GM21825 (cell line): ENCODE measurements at regions not wholly inside any gene's neighbourhood (a gene's known extent, or its start where the extent isn't known, plus 50 kb on each side); places are given as distances from the start of the nearest gene placed in this dataset.

ENCODE experiments used
- ATAC-seq: cut with Tn5 transposase; IDR thresholded peaks from one replicate; pipeline ENCODE4 v1.9.1; 2021; ENCODE audit warnings: mild to moderate bottlenecking, moderate library complexity; ENCODE audit not compliant: unreplicated experiment

GRCh38 chr15:95826412-95827195 is 503.9 kb upstream of the NR2F2 start:
- ATAC-seq, result no peak

- ATAC-seq, result no peak
These were observed 501.4 kb upstream of the NR2F2 start for GRCh38 chr15:95829062-95829461.

GRCh38 chr15:95830281-95830680 is 500.2 kb upstream of the NR2F2 start:
- no peak for ATAC-seq

GRCh38 chr15:95832668-95833067 is 497.8 kb upstream of the NR2F2 start:
- no peak for ATAC-seq

- ATAC-seq, result no peak
These were observed 496.3 kb upstream of the NR2F2 start for GRCh38 chr15:95834028-95834804.

- ATAC-seq, result no peak
These were observed 494.0 kb upstream of the NR2F2 start for GRCh38 chr15:95836536-95836935.

- ATAC-seq, result no peak
These were observed 493.0 kb upstream of the NR2F2 start for GRCh38 chr15:95837341-95838004.

GRCh38 chr15:95839367-95839782 is 491.1 kb upstream of the NR2F2 start:
- peak; percentile 86 for ATAC-seq

GRCh38 chr15:95840004-95840403 is 490.5 kb upstream of the NR2F2 start:
- no peak for ATAC-seq

- ATAC-seq, result no peak
These were observed 489.6 kb upstream of the NR2F2 start for GRCh38 chr15:95840855-95841254.

- no peak for ATAC-seq
These were observed 487.9 kb upstream of the NR2F2 start for GRCh38 chr15:95842576-95842975.

GRCh38 chr15:95843241-95843910 is 487.1 kb upstream of the NR2F2 start:
- ATAC-seq, result no peak

- no peak for ATAC-seq
These were observed 484.5 kb upstream of the NR2F2 start for GRCh38 chr15:95845862-95846515.

GRCh38 chr15:95848126-95848525 is 482.4 kb upstream of the NR2F2 start:
- ATAC-seq, result no peak

- no peak for ATAC-seq
These were observed 479.7 kb upstream of the NR2F2 start for GRCh38 chr15:95850837-95851236.

- no peak for ATAC-seq
These were observed 477.1 kb upstream of the NR2F2 start for GRCh38 chr15:95853350-95853749.

- ATAC-seq, result no peak
These were observed 473.3 kb upstream of the NR2F2 start for GRCh38 chr15:95857124-95857757.

GRCh38 chr15:95857758-95858157 is 472.7 kb upstream of the NR2F2 start:
- ATAC-seq, result no peak

- no peak for ATAC-seq
These were observed 470.1 kb upstream of the NR2F2 start for GRCh38 chr15:95860406-95860805.

- no peak for ATAC-seq
These were observed 466.0 kb upstream of the NR2F2 start for GRCh38 chr15:95864467-95864886.
